Mesodermal cell (in vitro differentiated cells): ENCODE measurements at regions not wholly inside any gene's neighbourhood (a gene's known extent, or its start where the extent isn't known, plus 50 kb on each side); places are given as distances from the start of the nearest gene placed in this dataset.

Source experiments
- H3K27ac ChIP-seq: 2 replicates; pipeline ENCODE4 v1.7.0; 2013; ENCODE audit warnings: mild to moderate bottlenecking, low read depth, low read length, moderate library complexity; ENCODE audit not compliant: severe bottlenecking
- H3K36me3 ChIP-seq: 2 replicates; pipeline ENCODE4 v1.7.1; 2013; ENCODE audit warnings: mild to moderate bottlenecking, low read length, moderate library complexity; ENCODE audit not compliant: control insufficient read depth, insufficient read depth
- H3K4me1 ChIP-seq: one replicate; pipeline ENCODE4 v1.7.1; 2013; ENCODE audit warnings: mild to moderate bottlenecking, low read length; ENCODE audit not compliant: insufficient read depth, control insufficient read depth, poor library complexity, severe bottlenecking
- H3K4me3 ChIP-seq: 2 replicates; pipeline ENCODE4 v1.7.0; 2013; ENCODE audit warnings: low read length, control low read depth, mild to moderate bottlenecking; ENCODE audit not compliant: insufficient read depth, poor library complexity, severe bottlenecking; ENCODE audit errors: extremely low read depth
- H3K9me3 ChIP-seq: 2 replicates; pipeline ENCODE4 v1.7.1; 2013; ENCODE audit warnings: mild to moderate bottlenecking, low read length, moderate library complexity; ENCODE audit not compliant: control insufficient read depth
- WGBS, 2 experiments: methylation state at CpG; one replicate each; pipeline ENCODE4 v1.1.5; 2013; ENCODE audit warnings: missing lambda C conversion rate in 2 of 2; ENCODE audit not compliant: insufficient coverage in 2 of 2; 5-methylcytosine and 5-hydroxymethylcytosine counted together

DNA sequence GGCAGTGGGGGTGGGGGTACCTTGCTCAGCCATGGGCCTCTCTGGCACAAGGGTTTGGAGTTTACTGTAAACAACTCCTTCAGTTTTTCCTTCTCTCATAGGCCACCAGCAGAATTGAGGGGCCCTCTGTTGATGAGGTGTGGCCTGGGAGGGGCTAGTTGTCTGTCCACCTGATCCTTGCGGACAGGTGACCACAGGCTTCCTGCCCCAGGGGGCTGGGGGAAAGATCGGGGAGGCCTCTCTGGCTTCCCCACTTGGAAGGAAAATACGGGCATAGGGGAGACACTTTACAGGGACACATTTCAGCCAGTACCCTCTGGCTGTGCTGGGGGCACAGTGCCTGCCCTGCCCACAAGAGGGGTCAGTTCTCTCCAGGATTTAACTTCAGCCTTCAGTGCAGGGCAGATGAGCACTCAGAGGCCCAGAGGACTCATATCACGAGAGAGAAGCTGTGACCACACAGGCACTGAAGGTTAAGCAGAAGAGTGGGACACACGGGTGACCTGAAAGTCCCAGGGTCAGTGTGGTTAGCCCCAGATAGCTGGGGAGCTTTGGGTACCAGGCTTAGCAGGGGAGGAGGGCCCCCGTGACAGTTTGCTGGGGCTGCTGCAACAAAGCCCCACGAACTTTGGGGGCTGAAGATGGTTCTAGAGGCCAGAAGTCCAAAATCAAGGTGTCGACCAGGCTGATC is 245.9 kb downstream of the SEC14L1 start:
- Histone ChIP-seq H3K27ac (peak overlapping the region; percentile 5), H3K9me3 (no peaks in the 10 kb centered on the region), H3K4me1 (peaks cover 85% of the 10 kb centered on the region), H3K4me3 (no peak overlapping the region), H3K36me3 (peaks cover 5% of the 10 kb centered on the region)
- WGBS, 2 experiments, result 91 to 92% methylated on average over 7 of the region's 8 CpGs

DNA sequence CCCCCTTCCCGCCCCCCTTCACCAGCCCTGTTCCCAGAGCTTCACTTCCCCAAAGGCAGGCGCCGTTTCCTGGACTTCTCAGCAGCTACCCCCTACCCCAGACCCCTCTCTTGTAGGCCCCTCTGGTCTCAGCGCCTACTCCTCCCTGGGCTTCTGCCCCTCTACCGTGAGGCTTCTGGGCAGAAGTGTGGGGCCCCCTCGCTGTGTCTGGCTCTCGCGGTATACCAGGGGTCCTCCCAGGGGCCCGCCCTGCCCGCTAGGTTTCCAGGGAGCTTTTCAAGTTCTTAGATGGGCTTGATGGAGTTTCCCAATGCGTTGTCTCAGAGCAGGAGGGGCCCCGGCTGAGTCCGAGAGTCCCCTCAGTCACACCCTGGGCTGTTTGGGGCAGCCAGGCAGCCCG is 247.1 kb downstream of the SEC14L1 start:
- no peaks in the 10 kb centered on the region for H3K9me3 ChIP-seq
- H3K4me1 ChIP-seq, result peaks cover 89% of the 10 kb centered on the region
- peaks cover 5% of the 10 kb centered on the region for H3K36me3 ChIP-seq
- 65 to 82% methylated on average over 12 to 13 of the region's 14 CpGs for WGBS, 2 experiments
- H3K4me3 ChIP-seq, result no peak overlapping the region
- H3K27ac ChIP-seq, result peak overlapping the region; percentile 86

DNA sequence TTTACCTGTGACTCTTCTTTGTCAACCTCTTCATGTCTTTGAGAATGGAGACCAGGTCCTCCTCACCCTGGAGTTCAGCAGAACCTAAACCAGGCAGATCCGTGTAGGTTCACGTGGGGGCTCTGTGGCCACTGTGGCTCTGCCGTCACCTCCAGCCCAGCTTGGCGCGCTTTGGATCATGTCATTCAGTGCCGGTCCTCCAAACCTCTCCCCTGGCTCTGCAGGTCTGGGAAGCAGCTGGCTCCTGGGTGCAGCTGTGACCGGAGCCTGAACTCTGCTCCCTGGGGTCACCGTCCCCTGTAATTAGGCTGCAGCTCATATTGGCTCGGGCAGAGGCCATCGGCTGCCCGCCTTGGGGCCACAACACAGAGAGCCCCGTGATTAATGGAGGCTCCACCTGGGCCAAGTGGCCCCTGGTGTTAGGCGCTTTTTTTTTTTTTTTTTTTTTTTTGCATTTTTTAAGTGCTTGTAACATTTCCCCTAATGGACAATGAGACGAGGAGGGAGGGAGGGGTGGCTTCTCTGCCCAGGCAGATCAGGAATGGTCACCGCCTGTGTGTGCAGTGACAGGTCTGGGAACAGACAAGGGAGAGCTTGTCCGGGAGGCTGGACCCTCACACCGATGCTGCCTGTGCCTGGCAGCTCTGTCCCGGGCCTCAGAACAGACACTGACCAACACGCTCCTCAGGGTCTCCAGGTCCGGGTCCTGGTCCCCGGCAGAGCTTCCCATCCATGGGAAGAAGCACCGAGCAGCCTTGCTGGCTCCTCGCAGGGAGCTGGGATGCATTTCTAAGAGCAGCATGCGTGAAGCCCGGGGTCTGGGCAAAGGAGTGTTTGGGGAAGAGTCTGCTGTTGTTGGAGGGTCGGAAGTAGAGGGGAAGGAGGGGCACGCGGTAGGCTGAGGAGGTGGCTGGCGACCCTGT is 247.9 kb downstream of the SEC14L1 start:
- peaks cover 5% of the 10 kb centered on the region for H3K36me3 ChIP-seq
- peaks cover 88% of the 10 kb centered on the region for H3K4me1 ChIP-seq
- peak overlapping the region; percentile 86 for H3K27ac ChIP-seq
- H3K4me3 ChIP-seq, result no peak overlapping the region
- H3K9me3 ChIP-seq, result no peaks in the 10 kb centered on the region
- 54 to 63% methylated on average over 25 to 29 of the region's 29 CpGs for WGBS, 2 experiments

DNA sequence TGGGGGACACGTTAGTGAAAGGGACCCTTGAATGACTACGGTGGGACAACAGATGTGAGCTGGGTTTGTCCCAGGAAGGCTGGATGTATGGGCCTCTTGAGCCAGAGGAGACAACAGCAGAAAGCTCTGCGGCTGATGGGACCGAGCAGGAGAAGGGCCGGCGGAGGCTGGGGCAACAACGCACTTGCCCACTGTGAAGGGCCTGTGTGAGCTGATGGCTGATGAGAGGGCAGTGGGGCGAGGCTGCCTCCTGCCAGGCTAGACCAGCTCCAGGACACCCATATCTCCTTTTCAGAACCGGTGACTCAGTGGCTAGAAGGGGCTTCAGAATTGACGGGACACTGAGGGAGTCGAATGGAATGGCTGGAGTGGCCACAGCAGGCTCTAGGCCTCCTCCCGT is 250.1 kb downstream of the SEC14L1 start:
- H3K4me3 ChIP-seq, result no peak overlapping the region
- 71 to 88% methylated on average over 11 to 12 of the region's 12 CpGs for WGBS, 2 experiments
- H3K9me3 ChIP-seq, result no peaks in the 10 kb centered on the region
- H3K27ac ChIP-seq, result peak overlapping the region; percentile 85
- peaks cover 90% of the 10 kb centered on the region for H3K4me1 ChIP-seq
- H3K36me3 ChIP-seq, result peaks cover 4% of the 10 kb centered on the region

DNA sequence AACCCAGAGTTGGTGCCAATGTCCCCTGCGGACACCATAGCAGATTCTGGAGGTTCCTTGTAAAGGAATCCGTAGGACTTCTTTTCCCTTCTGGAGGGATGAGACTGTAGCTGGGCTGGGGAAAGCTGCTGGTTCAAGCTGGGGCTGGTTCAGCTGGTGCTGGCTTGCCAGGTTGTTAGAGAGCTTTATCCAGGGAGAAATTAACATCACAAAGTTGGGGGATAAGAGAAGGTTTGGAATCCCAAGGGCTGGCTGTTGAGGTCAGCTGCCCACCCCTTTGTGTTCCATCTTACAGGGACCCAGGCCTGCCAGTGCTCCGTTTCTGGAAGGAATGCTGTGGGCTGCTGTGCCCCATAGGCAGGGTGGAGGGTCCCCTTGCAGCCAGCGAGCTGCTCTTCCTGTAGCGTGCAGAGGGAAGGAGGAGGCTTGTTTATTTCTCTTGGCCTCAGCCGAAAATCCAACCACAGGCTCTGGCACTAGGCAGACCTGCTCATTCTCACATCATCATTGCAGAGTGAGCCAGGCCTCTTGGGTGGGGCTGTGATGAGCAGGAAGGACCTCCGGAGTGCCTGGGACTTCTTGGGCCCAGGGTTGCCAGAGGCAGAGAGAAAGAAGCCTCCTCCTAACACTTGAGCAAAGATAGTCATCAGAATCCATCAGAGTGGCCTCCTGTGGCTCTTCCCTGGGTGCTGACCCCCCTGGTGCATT is 251.1 kb downstream of the SEC14L1 start:
- H3K27ac ChIP-seq, result peak overlapping the region; percentile 85
- peaks cover 13% of the 10 kb centered on the region for H3K36me3 ChIP-seq
- no peak overlapping the region for H3K4me3 ChIP-seq
- peaks cover 80% of the 10 kb centered on the region for H3K4me1 ChIP-seq
- WGBS, 2 experiments, result 22 to 30% methylated on average over 3 of the region's 7 CpGs
- no peaks in the 10 kb centered on the region for H3K9me3 ChIP-seq

DNA sequence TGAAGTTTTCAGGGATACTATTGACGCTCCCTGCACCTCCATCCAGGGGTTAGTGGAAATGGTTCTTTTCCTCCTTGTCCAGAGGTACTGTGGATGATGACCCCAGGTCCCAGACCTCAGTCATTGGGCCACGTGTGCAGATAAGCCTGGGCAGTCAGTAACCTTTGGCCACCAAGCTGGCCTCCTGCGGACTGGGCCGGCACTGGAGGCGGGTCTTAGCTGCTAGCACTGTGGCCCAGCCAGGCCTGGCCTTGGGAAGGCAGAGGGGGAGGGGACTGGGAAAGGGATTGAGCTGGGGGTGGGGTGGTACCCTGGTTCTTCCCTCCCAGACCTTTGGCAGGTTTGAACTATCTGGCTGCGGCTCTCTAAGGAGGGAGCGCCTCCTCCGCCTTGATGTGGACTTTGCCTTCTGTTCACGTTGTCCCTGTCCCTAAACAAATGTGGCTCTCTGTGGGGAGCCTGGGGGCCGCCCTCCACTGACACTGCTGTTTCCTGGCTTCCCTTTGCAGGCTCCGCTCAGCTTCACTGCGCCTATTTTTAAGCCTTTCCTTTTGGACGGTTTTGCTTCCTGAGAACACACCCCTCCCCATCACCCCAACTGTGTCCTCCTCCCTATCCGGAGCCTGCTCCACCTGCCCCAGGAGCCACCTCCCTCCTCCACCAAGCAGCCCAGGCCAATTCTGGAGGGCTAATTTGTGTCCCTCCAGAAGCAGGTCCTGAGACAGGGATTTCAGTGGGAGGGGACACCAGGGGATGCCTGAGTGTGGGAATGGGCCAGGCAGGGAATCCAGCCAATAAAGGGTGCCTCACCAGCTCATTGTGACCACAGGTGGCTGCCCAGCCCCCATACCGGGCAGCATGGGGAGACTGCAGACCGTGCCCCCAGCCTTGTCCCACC is 251.9 kb downstream of the SEC14L1 start:
- Histone ChIP-seq H3K27ac (peak overlapping the region; percentile 85), H3K4me1 (peaks cover 73% of the 10 kb centered on the region), H3K36me3 (peaks cover 18% of the 10 kb centered on the region), H3K9me3 (no peaks in the 10 kb centered on the region), H3K4me3 (no peak overlapping the region)
- 8 to 15% methylated on average over 13 of the region's 16 CpGs for WGBS, 2 experiments

DNA sequence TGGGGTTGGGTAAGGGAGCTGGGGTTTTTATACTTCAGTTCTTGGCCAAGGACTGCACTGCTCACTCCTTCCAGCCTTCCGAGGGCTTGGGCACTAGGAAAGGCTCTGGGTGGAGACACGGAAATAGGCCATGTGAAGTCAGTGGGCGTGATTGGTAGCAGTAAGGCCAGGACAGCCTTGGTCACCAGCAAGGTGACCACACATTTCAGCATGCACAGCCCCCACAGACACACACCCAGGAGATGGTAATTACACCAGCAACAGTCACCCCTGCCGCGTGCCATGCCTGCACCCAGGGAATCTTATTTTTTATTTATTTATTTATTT is 252.5 kb downstream of the SEC14L1 start:
- Histone ChIP-seq H3K4me1 (peaks cover 67% of the 10 kb centered on the region), H3K27ac (no peak overlapping the region), H3K9me3 (no peaks in the 10 kb centered on the region), H3K36me3 (peaks cover 18% of the 10 kb centered on the region), H3K4me3 (no peak overlapping the region)
- 91% methylated on average over 3 of the region's 5 CpGs; no CpG with 5 or more reads in 1 of the 2 experiments for WGBS, 2 experiments

DNA sequence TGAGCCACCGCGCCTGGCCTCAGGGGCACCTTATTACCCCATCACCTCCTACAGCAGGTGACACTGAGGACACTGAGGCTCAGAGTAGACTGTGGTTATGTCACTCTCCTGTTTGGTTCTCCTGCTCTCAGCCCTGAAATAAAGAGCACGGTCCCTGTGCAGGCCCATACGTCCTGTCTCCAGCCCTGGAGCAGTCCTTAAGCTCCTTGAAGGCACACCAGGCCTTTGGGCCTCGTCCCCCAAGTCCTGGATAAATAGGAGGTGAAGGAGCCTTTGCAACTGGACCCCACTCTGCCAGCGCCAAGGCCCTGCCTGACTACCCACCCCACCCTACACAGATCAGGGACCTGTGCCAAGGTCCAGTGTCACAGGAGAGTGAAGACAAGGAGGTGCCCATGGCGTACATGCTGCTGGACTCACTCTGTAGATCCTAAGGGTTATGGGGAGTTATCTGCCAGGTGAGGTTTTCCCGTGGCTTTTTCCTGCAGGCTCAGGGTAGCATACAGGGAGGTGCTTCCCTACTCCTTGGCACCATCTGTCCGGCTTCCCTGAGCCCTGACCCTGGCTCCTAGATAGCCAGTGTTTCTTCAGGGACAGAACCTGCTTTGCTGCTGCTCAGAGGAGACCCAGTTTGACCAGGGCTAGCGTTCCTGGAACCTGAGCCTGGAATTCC is 253.2 kb downstream of the SEC14L1 start:
- Histone ChIP-seq H3K27ac (peak overlapping the region; percentile 76), H3K9me3 (no peaks in the 10 kb centered on the region), H3K4me3 (no peak overlapping the region), H3K36me3 (peaks cover 23% of the 10 kb centered on the region), H3K4me1 (peaks cover 59% of the 10 kb centered on the region)
- 86 to 89% methylated on average over 6 to 7 of the region's 10 CpGs for WGBS, 2 experiments

DNA sequence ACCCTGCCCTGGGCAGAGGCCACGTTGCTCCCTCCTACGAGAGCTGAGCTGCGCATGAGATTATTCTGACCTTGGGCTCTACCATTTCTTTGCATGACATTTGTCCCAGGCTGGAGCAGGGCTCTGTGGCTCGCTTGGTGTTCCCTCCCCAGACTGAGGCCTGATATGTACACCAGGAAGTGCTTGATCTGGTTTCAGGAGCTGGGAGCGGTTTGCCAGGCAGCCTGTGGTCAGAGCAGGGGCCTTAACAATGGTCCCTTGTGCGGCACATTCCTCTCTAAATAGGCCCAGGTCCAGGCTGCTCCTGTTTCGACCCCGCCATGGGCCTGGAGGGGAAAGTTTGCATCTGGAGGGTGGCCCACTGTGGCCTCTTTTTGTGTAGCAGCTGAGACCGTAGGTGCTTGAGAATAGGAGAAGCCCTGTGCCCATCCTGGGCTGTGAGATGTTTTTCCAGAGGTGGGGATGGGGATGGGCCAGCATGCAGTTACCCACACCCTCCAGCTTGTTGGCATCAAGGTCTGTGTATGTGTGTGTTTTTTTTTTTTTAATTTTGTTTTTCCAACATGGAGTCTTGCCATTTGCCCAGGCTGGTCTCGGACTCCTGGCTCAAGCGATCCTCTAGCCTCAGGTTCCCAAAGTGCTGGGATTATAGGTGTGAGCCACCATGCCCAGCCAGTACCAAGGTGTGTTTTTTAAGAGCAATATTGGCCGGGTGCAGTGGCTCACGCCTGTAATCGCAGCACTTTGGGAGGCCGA is 253.9 kb downstream of the SEC14L1 start:
- Histone ChIP-seq H3K27ac (peak overlapping the region; percentile 76), H3K4me3 (no peak overlapping the region), H3K36me3 (peaks cover 30% of the 10 kb centered on the region), H3K4me1 (peaks cover 53% of the 10 kb centered on the region), H3K9me3 (no peaks in the 10 kb centered on the region)
- 75 to 86% methylated on average over 15 of the region's 15 CpGs for WGBS, 2 experiments
